OCI-LY7 (cell line): ENCODE measurements at regions not wholly inside any gene's neighbourhood (a gene's known extent, or its start where the extent isn't known, plus 50 kb on each side); places are given as distances from the start of the nearest gene placed in this dataset.

Experiments used
- BruUV-seq: library from RNA; stranded (reverse); fragments of 400-500 nt; replicated peaks from 2 replicates; lab custom pipeline; 2021; lab: Mats Ljungman, UMichigan
- CTCF ChIA-PET: fragments of 300-600 bp; sonication (Branson Sonifier 250); formaldehyde crosslinking; loops from one replicate; lab custom pipeline; 2022; ENCODE audit warnings: antibody characterized with exemption; ENCODE audit not compliant: unreplicated experiment; lab: Charles Lee
- POLR2A ChIA-PET: fragments of 300-600 bp; sonication (Branson Sonifier 250); formaldehyde crosslinking; loops from one replicate; lab custom pipeline; 2022; ENCODE audit warnings: antibody characterized with exemption; lab: Charles Lee
- DNase-seq: peaks from one replicate; pipeline ENCODE4 v3.0.0-alpha.2; 2015; ENCODE audit warnings: low spot score
- H2AFZ ChIP-seq: fragments of 200-600 bp; sonication (generic), shearing (Covaris generic); 2 replicates; pipeline ENCODE4 v1.6.1; 2014; ENCODE audit warnings: mild to moderate bottlenecking, antibody characterized with exemption, low read length, moderate library complexity
- H3K27ac ChIP-seq: fragments of 200-600 bp; sonication (generic); 2 replicates; pipeline ENCODE4 v1.5.1; 2014; ENCODE audit warnings: mixed run types, low read depth, mild to moderate bottlenecking, moderate library complexity, low read length, inconsistent platforms; ENCODE audit not compliant: poor library complexity, severe bottlenecking
- H3K36me3 ChIP-seq: fragments of 200-600 bp; sonication (generic); 2 replicates; pipeline ENCODE4 v1.6.1; 2014; ENCODE audit warnings: mild to moderate bottlenecking, antibody characterized with exemption, low read length, moderate library complexity, mixed read lengths; ENCODE audit not compliant: insufficient read depth
- H3K4me1 ChIP-seq: fragments of 200-600 bp; sonication (generic); 2 replicates; pipeline ENCODE4 v1.5.1; 2014; ENCODE audit warnings: mild to moderate bottlenecking, low read length; ENCODE audit not compliant: insufficient read depth, poor library complexity, severe bottlenecking
- H3K4me2 ChIP-seq: fragments of 200-600 bp; sonication (generic); 2 replicates; pipeline ENCODE4 v1.6.1; 2014; ENCODE audit warnings: mild to moderate bottlenecking, low read length
- H3K4me3 ChIP-seq: fragments of 200-600 bp; sonication (generic); 2 replicates; pipeline ENCODE4 v1.5.1; 2014; ENCODE audit warnings: mild to moderate bottlenecking, low read depth, low read length; ENCODE audit not compliant: poor library complexity, severe bottlenecking
- H3K79me2 ChIP-seq: fragments of 200-600 bp; sonication (generic); 2 replicates; pipeline ENCODE4 v1.6.1; 2016; ENCODE audit warnings: low read depth, mild to moderate bottlenecking, low read length, moderate library complexity, mixed read lengths; ENCODE audit not compliant: insufficient read depth
- H3K9me2 ChIP-seq: fragments of 200-600 bp; sonication (generic); 2 replicates; pipeline ENCODE4 v1.6.1; 2016; ENCODE audit warnings: mild to moderate bottlenecking, low read length, mixed read lengths; ENCODE audit not compliant: insufficient read depth
- H3K9me3 ChIP-seq: fragments of 200-600 bp; sonication (generic); 2 replicates; pipeline ENCODE4 v1.6.1; 2014; ENCODE audit warnings: mild to moderate bottlenecking, mixed run types, low read length, mixed read lengths
- H4K20me1 ChIP-seq: fragments of 200-600 bp; sonication (generic); 2 replicates; pipeline ENCODE4 v1.6.1; 2014; ENCODE audit warnings: mild to moderate bottlenecking, antibody characterized with exemption, low read length, moderate library complexity, mixed read lengths; ENCODE audit not compliant: insufficient read depth
- CTCF ChIP-seq: fragments of 200-600 bp; sonication (generic); conservative IDR thresholded peaks from 2 replicates; pipeline ENCODE4 v1.5.1; 2014; ENCODE audit warnings: mild to moderate bottlenecking, antibody characterized with exemption, low read length, moderate library complexity, mixed read lengths
- EZH2phosphoT487 ChIP-seq: fragments of 200-600 bp; sonication (generic); IDR thresholded peaks from 2 replicates; pipeline ENCODE4 v1.6.1; 2018; ENCODE audit warnings: low read depth, borderline replicate concordance, mild to moderate bottlenecking, mixed run types, antibody characterized with exemption, low read length, moderate library complexity, mixed read lengths
- intact Hi-C: fragments of 100-400 bp; cut with micrococcal nuclease; formaldehyde crosslinking; loops from one replicate; pipeline ENCODE4 v1.10.0; 2022; ENCODE audit not compliant: unreplicated experiment

- DNase-seq = no peak
- no peak overlapping the region for H3K4me3 ChIP-seq
- ChIA-PET CTCF (interaction anchor here (0.6 kb wide), 1 partner anchor 59 kb away, joined by 3 read pairs; no protein-coding TSS in a partner anchor), POLR2A (no interaction called here)
- H3K9me3 ChIP-seq = no peaks in the 10 kb centered on the region
- no peaks in the 10 kb centered on the region for H3K79me2 ChIP-seq
- H2AFZ ChIP-seq = no peak overlapping the region
- H4K20me1 ChIP-seq = no peaks in the 10 kb centered on the region
- no TSS peak for BruUV-seq
- no peak overlapping the region for H3K27ac ChIP-seq
- no peaks in the 10 kb centered on the region for H3K9me2 ChIP-seq
- H3K4me2 ChIP-seq = no peak overlapping the region
- intact Hi-C loops = no loop called here
- no peaks in the 10 kb centered on the region for H3K36me3 ChIP-seq
- no peaks in the 10 kb centered on the region for H3K4me1 ChIP-seq
- TF ChIP-seq CTCF (no peak), EZH2phosphoT487 (no peak)
Measured at GRCh38 chr20:23179766-23180403, 93.8 kb upstream of the CD93 start.

- TF ChIP-seq EZH2phosphoT487 (no peak), CTCF (no peak)
- Histone ChIP-seq H3K4me2 (no peak overlapping the region), H3K27ac (no peak overlapping the region), H3K79me2 (no peaks in the 10 kb centered on the region), H3K36me3 (no peaks in the 10 kb centered on the region), H3K4me1 (no peaks in the 10 kb centered on the region), H3K4me3 (no peak overlapping the region), H3K9me3 (no peaks in the 10 kb centered on the region), H4K20me1 (no peaks in the 10 kb centered on the region), H3K9me2 (no peaks in the 10 kb centered on the region), H2AFZ (no peak overlapping the region)
- BruUV-seq = no TSS peak
- intact Hi-C loops = no loop called here
- no peak for DNase-seq
- POLR2A ChIA-PET = no interaction called here
- CTCF ChIA-PET = no interaction called here
Measured at GRCh38 chr20:23178806-23179205, 92.7 kb upstream of the CD93 start.

- H3K36me3 ChIP-seq = no peaks in the 10 kb centered on the region
- H2AFZ ChIP-seq = no peak overlapping the region
- no peaks in the 10 kb centered on the region for H3K79me2 ChIP-seq
- no peak overlapping the region for H3K4me2 ChIP-seq
- no peaks in the 10 kb centered on the region for H3K9me3 ChIP-seq
- intact Hi-C loops = no loop called here
- DNase-seq = no peak
- H3K27ac ChIP-seq = no peak overlapping the region
- ChIA-PET CTCF (no interaction called here), POLR2A (no interaction called here)
- no peaks in the 10 kb centered on the region for H3K4me1 ChIP-seq
- no TSS peak for BruUV-seq
- H4K20me1 ChIP-seq = no peaks in the 10 kb centered on the region
- TF ChIP-seq EZH2phosphoT487 = no peak
- TF ChIP-seq CTCF = no peak
- H3K4me3 ChIP-seq = no peak overlapping the region
- H3K9me2 ChIP-seq = no peaks in the 10 kb centered on the region
Measured at GRCh38 chr20:23174821-23175220, 88.7 kb upstream of the CD93 start.
